ENCODE measurements at regions not wholly inside any gene's neighbourhood (a gene's known extent, or its start where the extent isn't known, plus 50 kb on each side); places are given as distances from the start of the nearest gene placed in this dataset.
A peak's percentile ranks its signal among the peaks of the same experiment; 100 is the strongest.
"Not testable (repeated sequence)": the region's sequence is repeated elsewhere in the genome, so short reads cannot be mapped to it uniquely, and the experiment has no call there.

- Histone ChIP-seq H3K79me2 (ENCODE audit: insufficient read depth) (no peaks in the 10 kb centered on the region), H3K4me1 (ENCODE audit: control insufficient read depth in 1 of 2, insufficient read depth in 2 of 2, low read depth in 1 of 2, low read length in 1 of 2) (no peaks in the 10 kb centered on the region), H3F3A (replicated peaks; ENCODE audit: insufficient read depth) (no peaks in the 10 kb centered on the region), H3K9ac (no peak overlapping the region), H3K27ac (ENCODE audit: low read depth in 2 of 2, low read length in 1 of 2) (no peak overlapping the region), H2AFZ (ENCODE audit: low read depth) (no peak overlapping the region), H3K4me2 (peak overlapping the region; percentile 59; the same call in 1 of the 2 replicates), H3K36me3 (replicated peaks in 1 of 2; ENCODE audit: control insufficient read depth in 1 of 2, insufficient read depth in 2 of 2, low read length in 1 of 2) (no peaks in the 10 kb centered on the region), H3K9me3 (no peaks in the 10 kb centered on the region), H3K9me2 (no peaks in the 10 kb centered on the region), H4K20me1 (ENCODE audit: insufficient read depth) (no peaks in the 10 kb centered on the region), H3K27me3 (ENCODE audit: insufficient read depth) (peaks cover 55% of the 10 kb centered on the region), H3K4me3 (ENCODE audit: low read depth in 2 of 2, low read length in 1 of 2) (peak overlapping the region; percentile 3 to 6; a peak in 1 of 4 replicates)
- 15% methylated on average over 44 of the region's 44 CpGs for WGBS (ENCODE audit: low lambda C conversion rate)
- ChIA-PET POLR2A (no interaction called here), CTCF (no interaction called here)
- TF ChIP-seq FOXM1 (IDR thresholded peaks at IDR 0.05; ENCODE audit: low read depth), result no peak
- TF ChIP-seq NRF1 (IDR thresholded peaks at IDR 0.05; ENCODE audit: low read depth, low read length), result no peak
- TF ChIP-seq MAX (IDR thresholded peaks at IDR 0.05; ENCODE audit: low read depth), result no peak
- no peak for TF ChIP-seq GATA2 (CRISPR knock-in tag; IDR thresholded peaks at IDR 0.05)
- TF ChIP-seq USF2 (IDR thresholded peaks at IDR 0.05; ENCODE audit: borderline replicate concordance, low read depth, low read length), result no peak
- no peak for TF ChIP-seq RXRA (IDR thresholded peaks at IDR 0.05; ENCODE audit: borderline replicate concordance, low read depth)
- TF ChIP-seq CHD2 (IDR thresholded peaks at IDR 0.05; ENCODE audit: low read length, partially characterized antibody), result no peak
- no peak for TF ChIP-seq SMC3 (IDR thresholded peaks at IDR 0.05; ENCODE audit: low read depth, low read length)
- no peak for TF ChIP-seq ZBTB33 (IDR thresholded peaks at IDR 0.05; ENCODE audit: borderline replicate concordance, low read depth)
- TF ChIP-seq MXI1 (IDR thresholded peaks at IDR 0.05; ENCODE audit: low read depth, low read length), result no peak
- TF ChIP-seq YY1 (IDR thresholded peaks at IDR 0.05; ENCODE audit: low read depth), result no peak
- no peak for TF ChIP-seq MEF2A (IDR thresholded peaks at IDR 0.05; ENCODE audit: borderline replicate concordance, low read depth)
- no peak for TF ChIP-seq NFIC (IDR thresholded peaks at IDR 0.05; ENCODE audit: borderline replicate concordance)
- no peak for TF ChIP-seq FOXJ3 (CRISPR knock-in tag; IDR thresholded peaks at IDR 0.05)
- TF ChIP-seq PBX3 (IDR thresholded peaks at IDR 0.05), result no peak
- peak; percentile 15 for DNase-seq
Observed at GRCh38 chr20:29410806-29411457, 1846.5 kb upstream of the DEFB115 start.

GRCh38 chr20:29411458-29411820 lies 1846.0 kb upstream of the DEFB115 start:
- H3K4me1 ChIP-seq (ENCODE audit: control insufficient read depth in 1 of 2, insufficient read depth in 2 of 2, low read depth in 1 of 2, low read length in 1 of 2); H3K27ac ChIP-seq (ENCODE audit: low read depth in 2 of 2, low read length in 1 of 2); H3F3A ChIP-seq (replicated peaks; ENCODE audit: insufficient read depth); H4K20me1 ChIP-seq (ENCODE audit: insufficient read depth); H3K9me3 ChIP-seq; H2AFZ ChIP-seq (ENCODE audit: low read depth); POLR2A ChIA-PET; H3K79me2 ChIP-seq (ENCODE audit: insufficient read depth); H3K36me3 ChIP-seq (replicated peaks in 1 of 2; ENCODE audit: control insufficient read depth in 1 of 2, insufficient read depth in 2 of 2, low read length in 1 of 2); CTCF ChIA-PET; H3K9me2 ChIP-seq; H3K9ac ChIP-seq: not testable (repeated sequence)
- H3K4me2 ChIP-seq, result peak overlapping the region; percentile 59; the same call in 1 of the 2 replicates
- peaks cover 55% of the 10 kb centered on the region for H3K27me3 ChIP-seq (ENCODE audit: insufficient read depth)
- WGBS (ENCODE audit: low lambda C conversion rate), result 19% methylated on average over 30 of the region's 30 CpGs
- H3K4me3 ChIP-seq (ENCODE audit: low read depth in 2 of 2, low read length in 1 of 2), result peak overlapping the region in 1 of 2 experiments; percentile 6; a peak in 2 of 4 replicates
- peak; percentile 9 for DNase-seq
